ENCODE measurements at regions not wholly inside any gene's neighbourhood (a gene's known extent, or its start where the extent isn't known, plus 50 kb on each side); places are given as distances from the start of the nearest gene placed in this dataset.

GRCh38 chr4:159758061-159758460 is 655.2 kb downstream of the RAPGEF2 start:
- no peak for TF ChIP-seq CTCF (IDR thresholded peaks at IDR 0.05)
- no peak for TF ChIP-seq EZH2 (IDR thresholded peaks at IDR 0.05; ENCODE audit: borderline replicate concordance, insufficient read depth, low read depth, low read length, poor library complexity, severe bottlenecking)

All from B cell (primary cell).